Thoracic aorta (tissue), 2 donors: ENCODE measurements at regions not wholly inside any gene's neighbourhood (a gene's known extent, or its start where the extent isn't known, plus 50 kb on each side); places are given as distances from the start of the nearest gene placed in this dataset.

Source experiments
- ATAC-seq: fragments of 150-250 bp; one replicate; pipeline ENCODE4 v1.8.0; 2017; ENCODE audit warnings: low read depth; ENCODE audit not compliant: insufficient number of reproducible peaks, low FRiP score
- DNase-seq: peaks from one replicate; pipeline ENCODE4 v3.0.0-alpha.2; 2020; ENCODE audit warnings: low spot score
- H3K27ac ChIP-seq, 2 donors: fragments of 200-600 bp; sonication (generic); 1 replicate in 1 of 2; 2 replicates in 1 of 2; pipeline ENCODE4 v1.5.1; 2016; ENCODE audit warnings: mild to moderate bottlenecking in 2 of 2, moderate library complexity in 2 of 2
- H3K27me3 ChIP-seq: fragments of 200-600 bp; sonication (generic); replicated peaks from 2 replicates; pipeline ENCODE4 v1.6.0; 2016; ENCODE audit warnings: mild to moderate bottlenecking; ENCODE audit not compliant: insufficient read depth
- H3K36me3 ChIP-seq: fragments of 200-600 bp; sonication (generic); one replicate; pipeline ENCODE4 v1.5.1; 2016
- H3K4me1 ChIP-seq, 2 donors: fragments of 200-600 bp; sonication (generic); 1 replicate in 1 of 2; 2 replicates in 1 of 2; pipeline versions ENCODE4 v1.5.1 to v1.6.0; 2016; ENCODE audit warnings: low read depth in 2 of 2, mild to moderate bottlenecking in 1 of 2; ENCODE audit not compliant: control insufficient read depth in 1 of 2
- H3K4me3 ChIP-seq: fragments of 200-600 bp; sonication (generic); 2 replicates; pipeline ENCODE4 v1.5.1; 2016; ENCODE audit warnings: mild to moderate bottlenecking
- H3K9me3 ChIP-seq: fragments of 200-600 bp; sonication (generic); 2 replicates; pipeline ENCODE4 v1.5.1; 2016
- CTCF ChIP-seq: fragments of 200-600 bp; sonication (generic); IDR thresholded peaks from one replicate; pipeline ENCODE4 v1.5.1; 2019; ENCODE audit warnings: antibody characterized with exemption

- no peaks in the 10 kb centered on the region for H3K36me3 ChIP-seq
- no peak overlapping the region for H3K4me3 ChIP-seq
- no peak overlapping the region for H3K27ac ChIP-seq
- TF ChIP-seq CTCF: no peak
- H3K9me3 ChIP-seq: no peaks in the 10 kb centered on the region
- ATAC-seq (no peak), DNase-seq (no peak)
- H3K4me1 ChIP-seq: no peaks in the 10 kb centered on the region
- no peaks in the 10 kb centered on the region for H3K27me3 ChIP-seq
Measured at GRCh38 chr11:37533087-37533486, 935.1 kb upstream of the RAG2 start.

GRCh38 chr11:37532271-37532670 lies 934.2 kb upstream of the RAG2 start:
- H3K36me3 ChIP-seq: no peaks in the 10 kb centered on the region
- H3K4me1 ChIP-seq: no peaks in the 10 kb centered on the region
- DNase-seq: no peak
- ATAC-seq: no peak
- H3K27ac ChIP-seq: no peak overlapping the region
- no peaks in the 10 kb centered on the region for H3K27me3 ChIP-seq
- H3K9me3 ChIP-seq: no peaks in the 10 kb centered on the region
- H3K4me3 ChIP-seq: no peak overlapping the region
- TF ChIP-seq CTCF: no peak

GRCh38 chr11:37527545-37527944 lies 929.5 kb upstream of the RAG2 start:
- no peak for TF ChIP-seq CTCF
- ATAC-seq: no peak
- H3K27me3 ChIP-seq: no peaks in the 10 kb centered on the region

GRCh38 chr11:37525336-37525735 lies 927.3 kb upstream of the RAG2 start:
- Histone ChIP-seq H3K4me1 (no peaks in the 10 kb centered on the region), H3K4me3 (no peak overlapping the region), H3K9me3 (no peaks in the 10 kb centered on the region), H3K27me3 (no peaks in the 10 kb centered on the region), H3K27ac (no peak overlapping the region), H3K36me3 (no peaks in the 10 kb centered on the region)
- TF ChIP-seq CTCF: no peak
- no peak for ATAC-seq
- DNase-seq: no peak

More at GRCh38 chr11:37527545-37527944, 929.5 kb upstream of the RAG2 start:
- Histone ChIP-seq H3K4me3 (no peak overlapping the region), H3K36me3 (no peaks in the 10 kb centered on the region), H3K9me3 (no peaks in the 10 kb centered on the region), H3K4me1 (no peaks in the 10 kb centered on the region), H3K27ac (no peak overlapping the region)
- no peak for DNase-seq

- DNase-seq (no peak), ATAC-seq (no peak)
- Histone ChIP-seq H3K4me3 (no peak overlapping the region), H3K36me3 (no peaks in the 10 kb centered on the region), H3K4me1 (no peaks in the 10 kb centered on the region), H3K9me3 (peaks cover 2% of the 10 kb centered on the region), H3K27me3 (no peaks in the 10 kb centered on the region), H3K27ac (no peak overlapping the region)
- TF ChIP-seq CTCF: no peak
Measured at GRCh38 chr11:37519781-37520180, 921.7 kb upstream of the RAG2 start.
